Tibial nerve (tissue), 4 donors: ENCODE measurements at regions not wholly inside any gene's neighbourhood (a gene's known extent, or its start where the extent isn't known, plus 50 kb on each side); places are given as distances from the start of the nearest gene placed in this dataset.

ENCODE experiments used
- DNase-seq, 2 donors: peaks; one replicate each; pipeline ENCODE4 v3.0.0-alpha.2; 2019; ENCODE audit warnings: low spot score in 2 of 2
- H3K27ac ChIP-seq, 4 donors: fragments of 200-600 bp; sonication (generic) in 3 of 4; one replicate each; pipeline ENCODE4 v1.5.1; 2017 to 2019; ENCODE audit warnings: mild to moderate bottlenecking in 1 of 4
- H3K27me3 ChIP-seq, 2 donors: fragments of 200-600 bp; sonication (generic) in 1 of 2; one replicate each; pipeline versions ENCODE4 v1.5.1 to v1.6.0; 2017 to 2019
- H3K36me3 ChIP-seq, 3 donors: fragments of 200-600 bp; sonication (generic); one replicate each; pipeline ENCODE4 v1.5.1; 2018 to 2019
- H3K4me1 ChIP-seq, 4 donors: fragments of 200-600 bp; sonication (generic) in 3 of 4; one replicate each; pipeline ENCODE4 v1.5.1; 2017 to 2019
- H3K4me3 ChIP-seq, 4 donors: fragments of 200-600 bp; sonication (generic) in 3 of 4; one replicate each; pipeline ENCODE4 v1.5.1; 2017 to 2019; ENCODE audit warnings: mild to moderate bottlenecking in 1 of 4, moderate library complexity in 1 of 4
- H3K9me3 ChIP-seq, 4 donors: fragments of 200-600 bp; sonication (generic) in 3 of 4; one replicate each; pipeline ENCODE4 v1.5.1; 2017 to 2019
- CTCF ChIP-seq, 5 experiments: fragments of 200-600 bp in 3 of 5; fragments of 450-650 bp in 2 of 5; sonication (generic) in 3 of 5; IDR thresholded peaks; one replicate each; pipeline ENCODE4 v1.5.1; 2016 to 2019; ENCODE audit warnings: antibody characterized with exemption in 5 of 5, mild to moderate bottlenecking in 3 of 5, moderate library complexity in 2 of 5
- EP300 ChIP-seq, 2 donors: sonication (generic); formaldehyde crosslinking; IDR thresholded peaks; one replicate each; pipeline ENCODE4 v1.6.1; 2017; ENCODE audit warnings: antibody characterized with exemption in 2 of 2, mild to moderate bottlenecking in 1 of 2
- POLR2A ChIP-seq, 2 donors: fragments of 450-650 bp; IDR thresholded peaks; one replicate each; pipeline ENCODE4 v1.6.1; 2017; ENCODE audit warnings: antibody characterized with exemption in 2 of 2, mild to moderate bottlenecking in 2 of 2, moderate library complexity in 2 of 2
- WGBS, 2 donors: methylation state at CpG; one replicate each; pipeline ENCODE4 v1.1.5; 2018; 5-methylcytosine and 5-hydroxymethylcytosine counted together

DNA sequence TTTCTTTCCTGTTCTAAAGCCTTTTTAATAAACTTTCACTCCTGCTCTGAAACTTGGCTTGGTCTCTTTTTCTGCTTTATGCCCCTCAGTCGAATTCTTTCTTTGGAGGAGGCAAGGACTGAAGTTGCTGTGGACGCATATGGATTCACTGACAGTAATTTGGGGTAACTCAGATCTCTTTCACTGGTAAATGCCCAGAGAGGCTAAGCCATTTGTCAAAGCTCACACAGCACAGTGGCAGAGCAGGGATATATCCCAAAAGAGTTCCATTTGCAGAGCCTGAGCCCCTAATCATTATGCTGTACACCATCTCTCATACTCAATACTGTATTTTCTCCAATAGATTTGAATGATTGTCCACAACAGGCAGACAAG lies 72.3 kb upstream of the GALNT15 start:
- WGBS, 2 donors = 81 to 87% methylated on average over 2 of the region's 2 CpGs
- H3K27ac ChIP-seq = peak overlapping the region in 1 of 4 donors; percentile 38

DNA sequence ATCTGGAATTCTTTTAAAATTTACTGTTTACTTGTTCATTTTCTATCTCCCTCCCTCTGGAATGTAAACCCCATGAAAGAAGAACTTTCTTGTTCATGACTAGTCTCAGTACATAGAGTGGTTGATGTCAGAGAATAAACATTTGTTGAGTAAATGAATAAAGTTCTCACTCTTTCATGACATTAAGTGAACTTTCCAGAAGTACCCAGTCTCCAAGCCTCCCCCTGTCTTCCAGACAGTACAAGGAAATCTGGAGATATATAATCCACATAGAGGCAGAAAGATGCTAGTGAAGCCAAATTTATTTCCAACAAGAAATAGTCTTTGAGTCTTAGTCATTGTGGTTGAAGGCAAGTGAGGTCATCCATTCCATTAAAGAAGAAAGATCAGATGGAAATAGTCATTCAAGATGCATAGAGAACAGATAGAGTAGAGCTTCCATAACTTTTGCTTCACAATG lies 71.5 kb upstream of the GALNT15 start:
- peak overlapping the region in 2 of 4 donors; percentile 56 to 75 for H3K27ac ChIP-seq
- no peaks in the 10 kb centered on the region for H3K36me3 ChIP-seq
- H3K4me3 ChIP-seq = no peak overlapping the region
- TF ChIP-seq EP300 (IDR thresholded peaks at IDR 0.05) (no peak), POLR2A (IDR thresholded peaks at IDR 0.05) (no peak), CTCF (IDR thresholded peaks at IDR 0.05) (no peak)
- H3K4me1 ChIP-seq = peaks cover 0 to 13% (median 7%) of the 10 kb centered on the region in 4 donors
- no peaks in the 10 kb centered on the region for H3K9me3 ChIP-seq
- no peak for DNase-seq
- no peaks in the 10 kb centered on the region for H3K27me3 ChIP-seq

More for the DNA sequence above, 72.3 kb upstream of the GALNT15 start:
- DNase-seq = no peak
- Histone ChIP-seq H3K4me1 (peaks cover 0 to 13% (median 7%) of the 10 kb centered on the region in 4 donors), H3K4me3 (no peak overlapping the region), H3K36me3 (no peaks in the 10 kb centered on the region), H3K27me3 (no peaks in the 10 kb centered on the region), H3K9me3 (no peaks in the 10 kb centered on the region)
- TF ChIP-seq CTCF (IDR thresholded peaks at IDR 0.05) (no peak), POLR2A (IDR thresholded peaks at IDR 0.05) (no peak), EP300 (IDR thresholded peaks at IDR 0.05) (no peak)

DNA sequence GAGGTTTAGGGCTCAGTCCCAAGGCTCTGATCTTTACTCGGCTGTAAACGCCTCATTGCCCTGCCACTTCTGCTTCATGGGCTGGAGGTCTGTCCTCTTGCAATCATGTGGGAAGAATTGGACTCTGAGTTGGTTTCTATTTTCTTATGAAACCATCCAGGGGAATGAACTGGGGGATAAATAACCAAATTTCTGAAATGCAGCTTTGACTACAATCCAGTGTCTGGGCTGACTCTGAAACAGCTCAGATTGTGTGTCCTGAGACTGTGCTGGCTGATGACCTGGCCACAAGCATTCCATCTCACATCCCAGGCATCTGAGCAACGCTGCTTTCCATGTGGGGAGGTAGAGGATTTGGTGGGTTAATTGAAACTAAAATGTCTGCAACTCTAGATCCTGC lies 71.0 kb upstream of the GALNT15 start:
- Histone ChIP-seq H3K36me3 (no peaks in the 10 kb centered on the region), H3K4me3 (no peak overlapping the region), H3K27ac (peak overlapping the region in 2 of 4 donors; percentile 56 to 75), H3K27me3 (no peaks in the 10 kb centered on the region), H3K9me3 (no peaks in the 10 kb centered on the region), H3K4me1 (peaks cover 0 to 13% (median 7%) of the 10 kb centered on the region in 4 donors)
- peak in 1 of 2 donors; percentile 48 for TF ChIP-seq EP300 (IDR thresholded peaks at IDR 0.05)
- TF ChIP-seq POLR2A (IDR thresholded peaks at IDR 0.05) = no peak
- no peak for TF ChIP-seq CTCF (IDR thresholded peaks at IDR 0.05)
- 50 to 64% methylated on average over 3 of the region's 3 CpGs for WGBS, 2 donors
- no peak for DNase-seq

- Histone ChIP-seq H3K4me3 (no peak overlapping the region), H3K4me1 (peaks cover 0 to 13% (median 7%) of the 10 kb centered on the region in 4 donors), H3K36me3 (no peaks in the 10 kb centered on the region), H3K9me3 (no peaks in the 10 kb centered on the region), H3K27me3 (no peaks in the 10 kb centered on the region), H3K27ac (peak overlapping the region in 2 of 4 donors; percentile 56 to 75)
- no peak for TF ChIP-seq EP300 (IDR thresholded peaks at IDR 0.05)
- TF ChIP-seq CTCF (IDR thresholded peaks at IDR 0.05) = no peak
- TF ChIP-seq POLR2A (IDR thresholded peaks at IDR 0.05) = no peak
- no peak for DNase-seq
- WGBS, 2 donors = 89 to 95% methylated on average over 2 of the region's 2 CpGs
These were observed 70.3 kb upstream of the GALNT15 start for GRCh38 chr3:16104156-16104555.

- Histone ChIP-seq H3K4me3 (no peak overlapping the region), H3K27me3 (no peaks in the 10 kb centered on the region), H3K4me1 (peaks cover 0 to 13% (median 7%) of the 10 kb centered on the region in 4 donors), H3K36me3 (no peaks in the 10 kb centered on the region), H3K27ac (no peak overlapping the region), H3K9me3 (no peaks in the 10 kb centered on the region)
- whole genome bisulfite sequencing, 2 donors = 75 to 90% methylated on average over 1 of the region's 1 CpG
- no peak for DNase-seq
- TF ChIP-seq EP300 (IDR thresholded peaks at IDR 0.05) = no peak
These were observed 68.4 kb upstream of the GALNT15 start for GRCh38 chr3:16106050-16106449.

DNA sequence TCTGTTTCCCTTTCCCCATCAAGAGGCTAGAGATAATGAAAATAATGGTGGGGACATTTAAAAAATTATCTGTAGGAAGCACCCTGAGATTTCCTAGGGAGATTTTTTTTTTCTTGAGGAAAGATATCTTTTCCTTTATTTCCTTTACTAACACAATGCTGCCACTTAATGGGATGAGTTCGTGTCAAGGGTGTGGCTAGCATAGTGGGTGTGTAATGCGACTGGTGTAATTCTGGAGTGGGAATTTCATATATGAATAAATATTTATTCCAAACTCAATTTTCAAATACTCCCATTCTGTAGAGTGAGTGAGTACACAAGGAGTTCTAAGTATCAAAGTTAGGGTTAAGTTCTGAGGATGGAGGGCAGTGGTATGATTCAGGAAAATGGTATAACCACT lies 66.1 kb upstream of the GALNT15 start:
- Histone ChIP-seq H3K9me3 (no peaks in the 10 kb centered on the region), H3K27ac (no peak overlapping the region), H3K36me3 (no peaks in the 10 kb centered on the region), H3K27me3 (no peaks in the 10 kb centered on the region), H3K4me1 (peaks cover 0 to 6% (median 0%) of the 10 kb centered on the region in 4 donors), H3K4me3 (no peak overlapping the region)
- WGBS, 2 donors = 51 to 78% methylated on average over 2 of the region's 2 CpGs
- DNase-seq = no peak
- TF ChIP-seq CTCF (IDR thresholded peaks at IDR 0.05) = no peak
- TF ChIP-seq EP300 (IDR thresholded peaks at IDR 0.05) = no peak
- TF ChIP-seq POLR2A (IDR thresholded peaks at IDR 0.05) = no peak
